NCI-H2029 treated with DMSO at 0.1 percent for 48 hours (cell line): ENCODE measurements at regions not wholly inside any gene's neighbourhood (a gene's known extent, or its start where the extent isn't known, plus 50 kb on each side); places are given as distances from the start of the nearest gene placed in this dataset.

Experiments used
- DNase-seq: peaks from one replicate; lab custom pipeline; 2025; lab: John Stamatoyannopoulos, UW

- DNase-seq = no peak
These were observed 599.1 kb downstream of the PTPRU start for GRCh38 chr1:29835406-29835805.

- DNase-seq = no peak
These were observed 597.3 kb downstream of the PTPRU start for GRCh38 chr1:29833581-29833980.

- no peak for DNase-seq
These were observed 596.6 kb downstream of the PTPRU start for GRCh38 chr1:29832936-29833335.

- no peak for DNase-seq
These were observed 596.1 kb downstream of the PTPRU start for GRCh38 chr1:29832471-29832870.

GRCh38 chr1:29831500-29832117 lies 595.3 kb downstream of the PTPRU start:
- DNase-seq = no peak

- DNase-seq = no peak
These were observed 594.6 kb downstream of the PTPRU start for GRCh38 chr1:29830916-29831315.

GRCh38 chr1:29830383-29830782 lies 594.1 kb downstream of the PTPRU start:
- DNase-seq = no peak

GRCh38 chr1:29829448-29830344 lies 593.4 kb downstream of the PTPRU start:
- DNase-seq = no peak

- no peak for DNase-seq
These were observed 592.5 kb downstream of the PTPRU start for GRCh38 chr1:29828526-29829447.

- no peak for DNase-seq
These were observed 591.6 kb downstream of the PTPRU start for GRCh38 chr1:29827801-29828525.

- DNase-seq = no peak
These were observed 591.0 kb downstream of the PTPRU start for GRCh38 chr1:29827237-29827750.

GRCh38 chr1:29826646-29827045 lies 590.3 kb downstream of the PTPRU start:
- DNase-seq = no peak

GRCh38 chr1:29825941-29826415 lies 589.7 kb downstream of the PTPRU start:
- no peak for DNase-seq

GRCh38 chr1:29825274-29825940 lies 589.1 kb downstream of the PTPRU start:
- no peak for DNase-seq

- peak; percentile 39 for DNase-seq
These were observed 588.4 kb downstream of the PTPRU start for GRCh38 chr1:29824511-29825273.

GRCh38 chr1:29824025-29824424 lies 587.7 kb downstream of the PTPRU start:
- no peak for DNase-seq

GRCh38 chr1:29823561-29823960 lies 587.2 kb downstream of the PTPRU start:
- DNase-seq = no peak

- peak; percentile 27 for DNase-seq
These were observed 585.3 kb downstream of the PTPRU start for GRCh38 chr1:29821605-29822004.

GRCh38 chr1:29820401-29820800 lies 584.1 kb downstream of the PTPRU start:
- DNase-seq = no peak
